IMR-90 (cell line): ENCODE measurements at regions not wholly inside any gene's neighbourhood (a gene's known extent, or its start where the extent isn't known, plus 50 kb on each side); places are given as distances from the start of the nearest gene placed in this dataset.

Experiments
- ATAC-seq: fragments of 200-7000 bp; cut with Tn5 transposase; 2 replicates; pipeline ENCODE4 v1.9.1; 2020; ENCODE audit warnings: low read depth, mild to moderate bottlenecking, moderate library complexity
- BruUV-seq: library from RNA; stranded (reverse); fragments of 400-500 nt; replicated peaks from 2 replicates; lab custom pipeline; 2021; lab: Mats Ljungman, UMichigan
- CTCF ChIA-PET: fragments of 300-600 bp; formaldehyde crosslinking; extraction: SDS; loops from one replicate; lab custom pipeline; 2021; ENCODE audit warnings: antibody characterized with exemption; lab: Yijun Ruan, JAX
- POLR2A ChIA-PET: fragments of 300-600 bp; sonication (Branson Sonifier 250); formaldehyde crosslinking; loops from one replicate; lab custom pipeline; 2022; ENCODE audit warnings: antibody characterized with exemption; ENCODE audit not compliant: unreplicated experiment; lab: Charles Lee
- DNase-seq: peaks from one replicate; pipeline ENCODE4 v3.0.0; 2013
- H2AFZ ChIP-seq: replicated peaks from 2 replicates; pipeline ENCODE3; 2013; ENCODE audit warnings: low read length, mild to moderate bottlenecking; ENCODE audit not compliant: poor library complexity
- H2AK5ac ChIP-seq: 2 replicates; pipeline ENCODE4 v1.6.1; 2013; ENCODE audit warnings: low read depth, low read length, inconsistent platforms
- H2AK9ac ChIP-seq: replicated peaks from 2 replicates; pipeline ENCODE3; 2013; ENCODE audit warnings: mild to moderate bottlenecking, low read depth, low read length, moderate library complexity; ENCODE audit not compliant: poor library complexity
- H2BK120ac ChIP-seq: 2 replicates; pipeline ENCODE4 v1.6.1; 2013; ENCODE audit warnings: low read depth, low read length, inconsistent platforms
- H2BK15ac ChIP-seq: 3 replicates; pipeline ENCODE4 v1.6.1; 2013; ENCODE audit warnings: low read depth, low read length, inconsistent platforms
- H2BK20ac ChIP-seq: 2 replicates; pipeline ENCODE4 v1.6.1; 2013; ENCODE audit warnings: low read depth, mild to moderate bottlenecking, inconsistent platforms, low read length, moderate library complexity
- H2BK5ac ChIP-seq: 2 replicates; pipeline ENCODE4 v1.6.1; 2013; ENCODE audit warnings: mild to moderate bottlenecking, low read depth, low read length, inconsistent platforms; ENCODE audit not compliant: poor library complexity, severe bottlenecking
- H3K14ac ChIP-seq: replicated peaks from 2 replicates; pipeline ENCODE4 v1.6.1; 2013; ENCODE audit warnings: low read depth, low read length, inconsistent platforms
- H3K18ac ChIP-seq: 2 replicates; pipeline ENCODE4 v1.6.1; 2013; ENCODE audit warnings: low read depth, low read length, control low read depth
- H3K23ac ChIP-seq: 2 replicates; pipeline ENCODE4 v1.6.1; 2013; ENCODE audit warnings: low read depth, low read length, inconsistent platforms
- H3K27ac ChIP-seq: 2 replicates; pipeline ENCODE4 v1.5.1; 2013; ENCODE audit warnings: mild to moderate bottlenecking, control low read depth, low read length; ENCODE audit not compliant: insufficient read depth
- H3K27me3 ChIP-seq: 2 replicates; pipeline ENCODE4 v1.6.1; 2013; ENCODE audit warnings: low read length; ENCODE audit not compliant: control insufficient read depth, insufficient read depth
- H3K36me3 ChIP-seq: 2 replicates; pipeline ENCODE4 v1.6.1; 2013; ENCODE audit warnings: low read length, mixed read lengths; ENCODE audit not compliant: control insufficient read depth, insufficient read depth
- H3K4ac ChIP-seq: 2 replicates; pipeline ENCODE4 v1.6.1; 2013; ENCODE audit warnings: low read depth, low read length, inconsistent platforms
- H3K4me1 ChIP-seq: 2 replicates; pipeline ENCODE4 v1.6.1; 2013; ENCODE audit warnings: low read length, mixed read lengths; ENCODE audit not compliant: control insufficient read depth, insufficient read depth
- H3K4me2 ChIP-seq: 2 replicates; pipeline ENCODE4 v1.6.1; 2013; ENCODE audit warnings: low read depth, mild to moderate bottlenecking, control low read depth, low read length, moderate library complexity
- H3K4me3 ChIP-seq: 2 replicates; pipeline ENCODE4 v1.5.1; 2013; ENCODE audit warnings: low read depth, mild to moderate bottlenecking, control low read depth, low read length, moderate library complexity; ENCODE audit not compliant: insufficient read depth
- H3K56ac ChIP-seq: 2 replicates; pipeline ENCODE4 v1.6.1; 2013; ENCODE audit warnings: low read length, inconsistent platforms; ENCODE audit not compliant: insufficient read depth; ENCODE audit errors: extremely low read depth
- H3K79me1 ChIP-seq, 2 experiments: 2 replicates each; pipeline ENCODE4 v1.6.1; 2013; ENCODE audit warnings: low read length in 2 of 2, inconsistent platforms in 1 of 2, low read depth in 1 of 2
- H3K9ac ChIP-seq: 2 replicates; pipeline ENCODE4 v1.6.1; 2013; ENCODE audit warnings: low read depth, low read length, control low read depth
- H3K9me1 ChIP-seq: 2 replicates; pipeline ENCODE4 v1.6.1; 2013; ENCODE audit warnings: low read length, inconsistent platforms; ENCODE audit not compliant: insufficient read depth
- H3K9me3 ChIP-seq: 2 replicates; pipeline ENCODE4 v1.6.1; 2013; ENCODE audit warnings: low read length; ENCODE audit not compliant: control insufficient read depth, insufficient read depth
- H4K20me1 ChIP-seq: 2 replicates; pipeline ENCODE4 v1.6.1; 2013; ENCODE audit warnings: low read length, inconsistent platforms; ENCODE audit not compliant: insufficient read depth
- H4K5ac ChIP-seq: 2 replicates; pipeline ENCODE4 v1.6.1; 2013; ENCODE audit warnings: mild to moderate bottlenecking, low read depth, low read length, control low read depth
- H4K8ac ChIP-seq, 2 experiments: 2 replicates each; pipeline ENCODE4 v1.6.1; 2013; ENCODE audit warnings: low read depth in 2 of 2, low read length in 2 of 2, control low read depth in 1 of 2, inconsistent platforms in 1 of 2
- H4K91ac ChIP-seq: 2 replicates; pipeline ENCODE4 v1.6.1; 2013; ENCODE audit warnings: low read depth, low read length, inconsistent platforms; ENCODE audit not compliant: insufficient read depth
- CHD1 ChIP-seq: IDR thresholded peaks from 2 replicates; pipeline ENCODE4 v1.6.1; 2012; ENCODE audit warnings: low read depth, low read length, improper control_type of control experiment
- MAFK ChIP-seq: IDR thresholded peaks from 2 replicates; pipeline ENCODE4 v1.6.1; 2012; ENCODE audit warnings: low read depth, low read length, improper control_type of control experiment
- NFE2L2 ChIP-seq: fragments of 150-350 bp; IDR thresholded peaks from 2 replicates; pipeline ENCODE4 v1.6.1; 2016; ENCODE audit warnings: low read depth, mild to moderate bottlenecking, low read length
- RFX5 ChIP-seq: IDR thresholded peaks from 2 replicates; pipeline ENCODE4 v1.8.0; 2012; ENCODE audit warnings: low read depth, mild to moderate bottlenecking, low read length, moderate library complexity
- WGBS, 2 experiments: methylation state at CpG; one replicate each; pipeline versions ENCODE4 v1.1.5 to v1.1.7; 2013; ENCODE audit warnings: missing lambda C conversion rate in 2 of 2; ENCODE audit not compliant: insufficient read length in 1 of 2; ENCODE audit errors: extremely low coverage in 2 of 2; 5-methylcytosine and 5-hydroxymethylcytosine counted together
- dilution Hi-C: fragments of 300-500 bp; cut with HindIII; formaldehyde crosslinking; loops from one replicate; pipeline ENCODE4 v1.14.3; 2018; ENCODE audit warnings: low sequenced_read_pairs; ENCODE audit not compliant: unreplicated experiment
- in situ Hi-C: fragments of 300-500 bp; cut with MboI; formaldehyde crosslinking; loops from 3 replicates; pipeline ENCODE4 v1.14.3; 2019; ENCODE audit warnings: low sequenced_read_pairs, inconsistent platforms, mixed read lengths
- intact Hi-C: fragments of 100-400 bp; cut with micrococcal nuclease; formaldehyde crosslinking; loops from 2 replicates; pipeline ENCODE4 v1.10.0; 2022

DNA sequence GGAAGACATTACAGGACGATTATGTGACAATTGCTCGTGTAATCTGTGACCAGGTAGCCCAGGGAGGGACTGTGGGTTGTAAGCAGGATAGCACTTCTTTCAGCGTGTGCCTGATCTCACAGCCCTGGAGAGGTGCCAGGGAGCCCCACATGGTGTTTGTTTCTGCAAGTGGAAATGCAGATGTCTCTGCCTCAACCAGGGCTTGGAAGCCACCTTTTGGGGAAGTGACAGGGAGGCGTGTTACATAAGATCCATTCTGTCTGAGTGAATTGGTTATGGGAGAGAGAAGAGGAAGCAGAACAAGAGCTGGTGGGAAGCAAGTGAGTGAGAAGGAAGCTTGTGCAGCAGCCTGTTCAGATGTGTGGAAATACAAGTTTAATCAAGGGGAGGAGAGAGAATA lies 104.5 kb upstream of the GATB start:
- Histone ChIP-seq H3K79me1 (no peaks in the 10 kb centered on the region), H2AFZ (no peak overlapping the region), H3K56ac (no peak overlapping the region), H2BK20ac (no peak overlapping the region), H3K4me1 (no peaks in the 10 kb centered on the region), H3K9me3 (peaks cover 2% of the 10 kb centered on the region; the same call in 1 of the 2 replicates), H2AK5ac (no peak overlapping the region), H4K91ac (no peak overlapping the region), H3K18ac (no peak overlapping the region), H2BK5ac (no peak overlapping the region), H4K5ac (no peak overlapping the region), H3K27me3 (peaks cover 3% of the 10 kb centered on the region), H3K27ac (no peak overlapping the region), H3K23ac (no peak overlapping the region), H3K9me1 (no peaks in the 10 kb centered on the region), H3K4me3 (no peak overlapping the region), H3K9ac (no peak overlapping the region), H3K4me2 (no peak overlapping the region), H3K14ac (no peak overlapping the region), H4K8ac (no peak overlapping the region), H2AK9ac (no peak overlapping the region), H2BK15ac (no peak overlapping the region), H3K4ac (no peak overlapping the region), H4K20me1 (no peaks in the 10 kb centered on the region), H3K36me3 (no peaks in the 10 kb centered on the region), H2BK120ac (no peak overlapping the region)
- intact Hi-C loops = no loop called here
- POLR2A ChIA-PET = no interaction called here
- 15% methylated on average over 3 of the region's 4 CpGs; no CpG with 5 or more reads in 1 of the 2 experiments for WGBS, 2 experiments
- in situ Hi-C loops = no loop called here
- CTCF ChIA-PET = no interaction called here
- BruUV-seq = no TSS peak
- no peak for ATAC-seq
- DNase-seq = no peak
- TF ChIP-seq NFE2L2 (no peak), MAFK (no peak), CHD1 (no peak), RFX5 (no peak)
- dilution Hi-C loops = no loop called here
